ENCODE measurements at regions not wholly inside any gene's neighbourhood (a gene's known extent, or its start where the extent isn't known, plus 50 kb on each side); places are given as distances from the start of the nearest gene placed in this dataset.

GRCh38 chr10:104563051-104563450 is 78.0 kb upstream of the SORCS3 start:
- no peaks in the 10 kb centered on the region for H3K27me3 ChIP-seq
- no peak for TF ChIP-seq POLR2AphosphoS5 (IDR thresholded peaks at IDR 0.05)
- TF ChIP-seq POLR2A (IDR thresholded peaks at IDR 0.05): no peak
- no peak for TF ChIP-seq CTCF (IDR thresholded peaks at IDR 0.05)
- TF ChIP-seq EP300 (IDR thresholded peaks at IDR 0.05): no peak
- H3K36me3 ChIP-seq: no peaks in the 10 kb centered on the region
- no peak overlapping the region for H3K27ac ChIP-seq
- H3K4me1 ChIP-seq: no peaks in the 10 kb centered on the region
- no peaks in the 10 kb centered on the region for H3K9me3 ChIP-seq
- no peak overlapping the region for H3K4me3 ChIP-seq
- DNase-seq (no peak), ATAC-seq (ENCODE audit: low FRiP score in 2 of 2) (no peak)
- WGBS, 2 donors: 55 to 84% methylated on average over 1 of the region's 1 CpG

GRCh38 chr10:104563548-104563947 is 77.5 kb upstream of the SORCS3 start:
- Histone ChIP-seq H3K27me3 (no peaks in the 10 kb centered on the region), H3K36me3 (no peaks in the 10 kb centered on the region), H3K27ac (no peak overlapping the region), H3K4me1 (no peaks in the 10 kb centered on the region), H3K4me3 (no peak overlapping the region), H3K9me3 (no peaks in the 10 kb centered on the region)
- DNase-seq (no peak), ATAC-seq (ENCODE audit: low FRiP score in 2 of 2) (no peak)
- TF ChIP-seq POLR2A (IDR thresholded peaks at IDR 0.05) (no peak), EP300 (IDR thresholded peaks at IDR 0.05) (no peak), CTCF (IDR thresholded peaks at IDR 0.05) (no peak)

- Histone ChIP-seq H3K4me3 (no peak overlapping the region), H3K27ac (no peak overlapping the region), H3K4me1 (no peaks in the 10 kb centered on the region), H3K9me3 (peaks cover 11 to 18% (median 17%) of the 10 kb centered on the region in 4 donors), H3K36me3 (no peaks in the 10 kb centered on the region), H3K27me3 (no peaks in the 10 kb centered on the region)
- 88 to 100% methylated on average over 1 of the region's 1 CpG for WGBS, 2 donors
- ATAC-seq (ENCODE audit: low FRiP score in 2 of 2) (no peak), DNase-seq (no peak)
- no peak for TF ChIP-seq CTCF (IDR thresholded peaks at IDR 0.05)
- TF ChIP-seq POLR2A (IDR thresholded peaks at IDR 0.05): no peak
- TF ChIP-seq EP300 (IDR thresholded peaks at IDR 0.05): no peak
- no peak for TF ChIP-seq POLR2AphosphoS5 (IDR thresholded peaks at IDR 0.05)
Measured at GRCh38 chr10:104574427-104574826, 66.7 kb upstream of the SORCS3 start.

- no peaks in the 10 kb centered on the region for H3K4me1 ChIP-seq
- H3K27me3 ChIP-seq: no peaks in the 10 kb centered on the region
- no peak overlapping the region for H3K4me3 ChIP-seq
- no peak for TF ChIP-seq CTCF (IDR thresholded peaks at IDR 0.05)
- TF ChIP-seq POLR2AphosphoS5 (IDR thresholded peaks at IDR 0.05): no peak
- no peak for TF ChIP-seq EP300 (IDR thresholded peaks at IDR 0.05)
- TF ChIP-seq POLR2A (IDR thresholded peaks at IDR 0.05): no peak
- H3K9me3 ChIP-seq: peaks cover 10 to 15% (median 14%) of the 10 kb centered on the region in 4 donors
- H3K27ac ChIP-seq: no peak overlapping the region
- H3K36me3 ChIP-seq: no peaks in the 10 kb centered on the region
- no peak for ATAC-seq (ENCODE audit: low FRiP score in 2 of 2)
- no peak for DNase-seq
Measured at GRCh38 chr10:104574838-104575237, 66.3 kb upstream of the SORCS3 start.

GRCh38 chr10:104576611-104577010 is 64.5 kb upstream of the SORCS3 start:
- ATAC-seq (ENCODE audit: low FRiP score in 2 of 2) (no peak), DNase-seq (no peak)
- TF ChIP-seq CTCF (IDR thresholded peaks at IDR 0.05): no peak
- Histone ChIP-seq H3K27ac (no peak overlapping the region), H3K4me1 (peaks cover 0 to 12% (median 2%) of the 10 kb centered on the region in 4 donors), H3K27me3 (no peaks in the 10 kb centered on the region), H3K9me3 (no peaks in the 10 kb centered on the region), H3K4me3 (no peak overlapping the region), H3K36me3 (no peaks in the 10 kb centered on the region)
- WGBS, 2 donors: 91 to 95% methylated on average over 5 of the region's 5 CpGs
